HG03064 (cell line): ENCODE measurements at regions not wholly inside any gene's neighbourhood (a gene's known extent, or its start where the extent isn't known, plus 50 kb on each side); places are given as distances from the start of the nearest gene placed in this dataset.

Experiments
- ATAC-seq: cut with Tn5 transposase; IDR thresholded peaks from one replicate; pipeline ENCODE4 v1.9.1; 2021; ENCODE audit warnings: low read depth; ENCODE audit not compliant: unreplicated experiment

DNA sequence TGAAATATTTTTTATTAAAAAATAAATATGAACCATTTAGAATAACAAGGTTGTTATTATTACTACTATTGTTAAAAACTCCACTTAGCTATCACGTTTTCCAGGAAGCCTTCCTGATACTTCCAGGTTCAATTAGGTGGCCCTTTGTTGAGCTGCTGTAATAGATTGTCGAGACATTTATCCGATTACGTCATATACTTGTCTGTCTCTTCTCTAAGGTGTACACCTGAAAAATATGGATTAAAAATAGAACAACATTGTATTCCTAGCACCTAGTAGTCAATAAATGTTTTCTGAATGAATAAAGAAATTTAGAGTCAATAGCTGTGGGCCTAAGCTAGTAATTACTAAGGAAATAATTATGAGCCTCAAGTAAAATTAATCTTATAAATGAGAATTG is 359.6 kb downstream of the RNF144B start:
- no peak for ATAC-seq

DNA sequence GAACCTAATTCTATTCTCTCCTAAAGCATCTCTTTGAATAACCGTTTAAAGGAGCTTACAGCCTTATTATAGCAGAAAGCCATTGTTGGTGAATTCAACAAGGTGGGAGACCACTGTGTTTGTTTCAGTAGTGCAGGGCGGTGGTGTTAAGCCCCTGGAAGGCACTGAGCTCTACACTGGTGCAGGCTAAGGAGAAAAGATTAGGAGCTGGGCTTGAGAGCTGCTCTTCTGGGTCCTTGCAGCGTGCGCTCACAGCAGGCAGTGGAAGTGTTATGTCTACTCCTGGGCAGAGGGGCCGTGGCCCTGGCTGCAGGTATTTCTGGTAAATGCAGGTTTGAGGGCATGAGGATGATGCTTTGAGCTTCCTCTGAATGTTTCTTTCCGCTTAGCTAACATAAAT is 361.2 kb downstream of the RNF144B start:
- ATAC-seq, result no peak

DNA sequence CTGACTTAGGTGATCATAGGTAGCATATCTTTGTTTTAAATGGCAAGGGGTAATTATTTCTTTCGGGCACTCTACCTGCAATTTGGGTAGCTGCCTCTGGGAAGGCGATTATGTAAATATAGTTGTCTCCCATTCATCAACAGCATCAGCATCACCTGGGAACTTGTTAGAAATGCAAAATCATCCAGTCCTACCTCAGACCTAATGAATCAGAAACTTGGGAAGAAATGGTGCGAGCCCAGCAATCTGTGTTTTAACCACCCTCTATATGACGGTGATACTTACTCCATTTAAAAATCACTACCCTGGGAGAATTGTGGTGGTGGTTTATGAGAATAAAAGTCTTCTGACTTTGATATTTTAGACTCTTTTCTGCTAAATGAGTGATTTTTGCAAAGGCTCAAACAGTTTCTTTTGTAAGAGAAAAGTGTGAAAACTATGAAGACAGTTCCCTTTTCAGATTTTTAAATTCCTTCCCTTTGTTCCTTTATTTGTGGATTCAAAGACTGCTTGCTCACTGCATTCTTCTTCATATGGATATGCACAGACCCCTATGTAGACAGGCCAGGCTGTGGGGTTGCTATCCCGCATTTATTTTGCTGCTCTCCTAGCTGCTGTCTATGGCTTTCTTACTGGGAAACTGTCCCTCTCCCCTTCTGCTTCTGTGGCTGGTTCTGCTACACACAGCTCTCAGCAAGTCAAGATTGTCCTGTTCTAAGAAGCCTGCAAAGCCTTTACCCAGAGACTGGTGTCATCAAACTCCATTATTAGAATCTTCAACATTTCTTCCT is 365.3 kb downstream of the RNF144B start:
- no peak for ATAC-seq

DNA sequence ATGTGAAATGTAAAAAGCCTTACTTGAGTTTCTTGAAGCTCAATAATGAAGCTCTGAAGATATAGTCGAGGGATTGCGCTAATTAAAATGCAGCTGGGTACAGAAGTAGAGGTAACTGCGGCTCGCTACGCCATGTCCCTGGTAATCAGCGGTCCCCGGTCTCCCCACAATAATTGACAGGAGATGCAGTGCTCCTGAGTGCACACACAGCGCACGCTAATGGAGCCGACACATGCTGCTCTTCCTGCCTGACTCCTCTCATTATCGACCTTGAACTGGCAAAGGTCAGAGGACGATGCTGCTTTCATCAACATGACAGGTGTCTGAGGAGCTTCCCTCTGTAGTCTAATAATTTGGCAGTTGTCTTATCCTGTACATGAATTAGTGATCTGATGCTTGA is 365.9 kb downstream of the RNF144B start:
- no peak for ATAC-seq

DNA sequence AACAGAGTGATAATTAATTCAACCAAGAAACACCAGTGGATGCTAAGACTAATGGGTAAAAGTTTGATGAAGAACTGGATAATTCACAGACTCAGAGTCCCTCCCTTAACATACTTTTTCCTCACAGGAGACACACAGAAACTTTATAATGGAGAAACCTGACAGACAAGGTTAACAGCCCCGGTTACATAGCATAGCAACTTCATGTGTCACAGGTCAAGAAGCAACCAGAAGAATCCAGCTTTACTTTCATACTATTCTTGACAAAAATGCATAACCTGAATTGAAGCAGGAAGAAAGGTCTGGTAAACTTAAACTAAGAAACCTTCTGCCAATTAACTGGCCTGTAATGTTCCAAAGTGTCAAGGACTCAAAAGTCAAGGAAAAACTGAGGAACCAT is 375.9 kb downstream of the RNF144B start:
- ATAC-seq, result no peak

DNA sequence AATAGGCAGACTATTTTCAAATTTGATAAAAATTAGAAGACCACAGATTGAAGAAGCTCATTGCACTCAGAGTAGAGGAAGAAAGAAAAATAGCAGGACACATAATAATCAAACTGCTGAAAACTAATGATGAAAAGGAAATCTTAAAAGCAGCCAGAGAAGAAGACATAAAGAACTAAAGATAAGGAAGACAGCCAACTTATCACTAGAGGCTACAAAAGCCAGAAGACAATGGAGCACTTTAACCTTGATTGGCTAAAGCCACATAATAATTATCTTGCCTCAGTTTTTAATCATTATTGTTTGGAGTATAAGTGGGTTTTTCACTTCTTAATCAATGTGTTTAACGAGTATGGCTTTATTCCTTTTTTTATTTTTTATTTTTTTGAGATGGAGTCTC is 397.6 kb downstream of the RNF144B start:
- no peak for ATAC-seq

DNA sequence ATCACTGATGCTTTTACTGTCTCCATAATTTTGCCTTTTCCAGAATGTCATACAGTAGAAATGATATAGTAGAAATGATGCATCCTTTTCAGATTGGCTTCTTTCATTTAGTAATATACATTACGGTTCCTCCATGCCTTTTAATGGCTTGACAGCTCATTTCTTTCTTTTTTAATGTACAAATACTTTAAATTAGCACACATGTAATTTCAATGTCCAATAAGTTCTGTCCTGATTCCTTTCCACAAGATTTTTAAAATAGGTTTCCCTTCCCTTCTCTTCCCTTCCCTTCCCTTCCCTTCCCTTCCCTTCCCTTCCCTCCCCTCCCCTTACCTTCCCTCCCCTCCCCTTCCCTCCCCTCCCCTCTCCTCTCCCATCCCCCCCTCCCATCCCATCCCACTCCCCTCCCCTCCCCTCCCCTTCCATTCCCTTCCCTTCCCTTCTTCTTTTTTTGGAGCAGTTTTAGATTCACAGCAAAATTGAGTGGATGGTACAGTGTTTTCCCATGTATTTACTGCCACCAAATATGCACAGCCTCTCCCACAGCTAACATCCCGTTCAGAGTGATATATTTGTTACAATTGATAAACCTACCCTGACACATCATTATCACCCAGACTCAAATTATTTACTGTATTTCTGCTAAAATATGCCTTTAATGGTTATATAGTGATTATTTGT is 398.8 kb downstream of the RNF144B start:
- ATAC-seq, result no peak

DNA sequence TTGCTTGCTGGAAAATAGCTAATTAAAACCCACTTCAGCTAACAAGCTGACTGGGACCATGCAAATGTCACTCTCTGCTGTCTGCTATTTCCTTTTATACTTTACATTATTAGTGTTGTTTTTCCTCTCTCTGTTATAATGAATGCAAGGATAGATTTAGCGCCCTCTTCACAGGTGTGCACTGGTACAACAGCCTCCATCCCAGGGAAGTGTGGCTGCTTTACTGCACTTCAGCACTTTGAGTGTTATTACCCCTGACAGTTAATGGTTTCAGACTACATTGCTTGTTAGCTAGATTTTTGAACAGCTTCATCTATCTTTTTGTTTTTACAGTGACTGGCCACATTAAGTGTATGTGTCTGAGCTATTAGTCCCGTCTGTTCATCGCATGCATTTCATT is 405.7 kb downstream of the RNF144B start:
- no peak for ATAC-seq

DNA sequence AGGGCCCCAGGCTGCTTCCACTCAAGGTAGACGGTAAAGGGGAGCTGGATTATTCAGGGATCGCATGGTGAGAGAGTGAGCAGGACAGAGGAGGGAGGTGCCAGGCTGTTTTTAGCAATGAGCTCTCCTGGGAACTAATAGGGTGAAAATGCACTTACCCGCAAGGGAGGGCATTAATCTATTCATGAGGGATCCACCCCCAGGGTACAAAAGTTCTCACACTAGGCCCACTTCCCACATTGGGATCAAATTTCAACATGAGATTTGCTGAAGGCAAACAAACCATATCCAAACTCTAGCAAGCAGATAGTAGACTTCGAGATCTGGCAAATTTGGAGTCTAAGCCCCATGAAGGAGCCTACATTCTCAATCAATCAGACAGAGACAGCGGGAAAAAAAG is 408.6 kb downstream of the RNF144B start:
- ATAC-seq, result no peak

DNA sequence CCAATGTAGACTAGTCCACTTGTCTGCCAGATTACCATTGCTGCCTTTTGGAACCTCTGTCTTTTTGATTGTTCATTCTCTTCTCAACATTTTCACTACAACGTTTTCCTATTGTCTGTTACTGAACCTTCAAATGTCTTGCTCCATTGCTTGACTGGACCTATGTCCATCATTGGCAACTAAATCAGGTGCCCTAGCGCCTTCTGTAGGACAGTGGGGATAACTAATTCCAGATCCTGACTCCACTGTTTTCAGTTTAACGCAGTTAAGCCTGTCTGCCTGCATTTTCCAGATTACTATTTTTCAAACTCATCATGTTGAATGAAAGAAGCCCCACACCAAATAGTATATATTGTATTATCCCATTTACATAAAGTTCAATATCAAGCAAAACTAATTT is 433.6 kb downstream of the RNF144B start:
- ATAC-seq, result no peak

DNA sequence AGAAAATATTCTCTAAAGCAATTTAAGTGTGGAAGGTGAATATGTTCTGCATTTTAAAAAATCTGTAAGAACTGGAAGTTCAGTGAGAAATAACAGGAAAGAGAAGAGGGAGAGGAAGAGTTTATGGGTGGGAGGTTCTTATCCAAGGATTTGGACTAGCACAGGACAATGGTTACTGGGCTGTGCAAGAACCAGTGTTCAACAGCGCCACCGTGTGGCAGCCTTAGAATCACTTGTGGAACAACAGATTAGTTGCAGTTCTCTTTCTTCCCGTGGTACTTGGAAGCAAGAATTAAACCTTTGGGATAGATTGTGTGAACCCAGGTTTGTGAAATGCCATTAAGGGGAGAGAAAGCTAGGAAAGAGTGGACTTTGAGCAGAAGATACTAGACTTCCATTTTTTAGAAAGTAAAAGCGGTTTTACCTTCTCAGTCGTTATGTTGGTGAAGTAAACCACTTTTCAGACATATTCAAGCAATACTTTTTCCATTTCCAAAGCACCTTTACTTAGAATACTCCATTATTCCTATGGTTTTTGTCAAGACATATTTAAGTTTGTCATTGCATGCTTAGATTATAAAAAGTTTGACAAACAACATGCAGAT is 436.7 kb downstream of the RNF144B start:
- no peak for ATAC-seq

DNA sequence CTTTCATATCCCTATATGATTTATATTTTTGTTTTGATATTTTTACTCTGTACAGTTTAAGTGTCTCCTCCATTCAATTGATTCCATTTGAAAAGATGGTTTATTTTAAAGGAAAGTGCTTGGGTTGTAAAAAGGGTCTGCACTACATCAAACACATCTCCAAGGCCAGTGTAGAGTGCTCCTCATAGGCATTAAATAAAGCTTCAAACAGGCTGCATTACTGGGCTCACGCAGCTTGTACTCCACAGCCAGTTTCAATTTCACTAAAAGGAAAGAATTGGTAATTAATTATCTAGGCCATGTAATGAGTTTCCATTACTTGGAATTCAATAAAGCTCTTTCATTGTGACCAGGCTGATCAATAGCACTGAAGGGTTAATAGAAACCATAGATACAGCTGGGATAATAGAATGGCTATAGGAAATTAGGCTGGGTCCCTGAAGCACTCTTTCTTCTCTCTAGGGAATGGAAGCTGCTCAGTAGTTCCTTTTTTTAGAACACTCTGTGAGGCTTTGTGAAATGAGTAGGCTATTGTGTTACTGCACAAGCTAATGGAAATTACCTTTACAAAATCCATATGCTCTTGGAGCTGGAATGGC is 442.2 kb downstream of the RNF144B start:
- no peak for ATAC-seq

DNA sequence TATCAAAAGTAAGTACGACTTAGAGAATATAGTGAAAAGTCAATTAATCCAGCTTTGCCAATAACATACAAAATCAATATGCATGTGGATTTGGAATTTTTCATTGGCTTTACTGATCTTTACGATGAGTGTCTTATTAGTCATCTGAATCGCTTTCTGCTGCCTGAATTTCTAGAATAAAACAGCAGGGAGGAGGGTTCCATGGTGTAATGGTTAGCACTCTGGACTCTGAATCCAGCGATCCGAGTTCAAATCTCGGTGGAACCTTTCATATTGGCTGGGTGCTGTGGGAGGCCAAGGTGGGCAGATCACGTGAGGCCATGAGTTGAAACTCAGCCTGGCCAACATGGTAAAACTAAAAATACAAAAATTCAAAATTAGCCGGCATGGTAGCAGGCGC is 448.8 kb downstream of the RNF144B start:
- ATAC-seq, result no peak

DNA sequence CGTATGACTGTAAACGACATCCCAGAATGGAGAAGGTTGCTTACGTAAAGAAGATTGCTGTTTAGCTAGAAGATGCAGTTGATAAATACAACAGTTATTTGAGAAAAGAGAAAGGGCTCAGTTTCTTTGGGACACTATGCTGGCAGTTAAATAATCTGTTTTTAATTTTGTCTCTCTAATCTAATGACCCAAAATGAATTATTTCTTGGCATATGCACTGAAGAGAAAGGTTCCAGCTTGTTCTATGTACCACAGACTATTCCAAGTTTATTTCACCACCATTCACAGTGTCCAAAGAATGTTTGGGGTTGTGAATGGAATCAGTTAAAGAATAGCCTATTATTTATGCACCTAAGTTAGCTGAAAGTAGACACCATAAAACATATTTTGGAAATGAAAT is 449.9 kb downstream of the RNF144B start:
- no peak for ATAC-seq

DNA sequence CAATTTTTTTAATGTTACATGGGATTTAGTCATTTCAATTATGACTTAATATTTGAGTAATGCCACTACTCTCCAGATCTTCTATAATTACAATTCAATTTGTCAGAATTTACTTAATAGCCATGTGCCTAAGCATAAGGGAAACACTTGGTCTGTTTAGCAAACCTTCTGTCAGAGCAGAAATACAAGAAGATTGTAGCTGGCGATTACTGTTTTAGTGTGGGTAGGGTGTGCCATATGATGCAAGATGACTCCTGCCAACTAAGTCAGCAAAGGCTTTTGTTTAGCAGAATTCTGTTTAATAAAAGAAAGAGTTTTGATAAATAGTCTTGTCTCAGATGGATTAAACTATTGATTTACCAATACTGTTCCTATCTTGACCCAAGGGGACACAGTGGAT is 455.4 kb downstream of the RNF144B start:
- no peak for ATAC-seq

DNA sequence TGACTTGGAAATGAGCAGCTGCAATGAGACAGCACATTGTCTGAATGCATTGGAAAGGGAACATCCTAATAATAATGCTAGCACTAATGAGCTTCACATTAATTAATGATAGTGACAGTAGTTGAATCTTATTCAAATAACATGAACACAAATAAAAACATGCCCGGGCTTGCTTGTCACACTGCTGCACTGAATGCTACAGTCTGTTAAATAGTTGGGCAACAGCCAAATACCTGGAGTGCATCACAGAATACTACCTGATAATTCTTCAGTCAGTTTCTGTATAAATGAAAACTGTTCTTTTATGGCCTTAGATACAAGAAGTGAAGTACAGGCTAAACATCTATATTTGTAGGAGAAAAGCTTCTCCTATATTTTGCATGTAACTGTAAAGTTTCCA is 458.7 kb downstream of the RNF144B start:
- ATAC-seq, result no peak

DNA sequence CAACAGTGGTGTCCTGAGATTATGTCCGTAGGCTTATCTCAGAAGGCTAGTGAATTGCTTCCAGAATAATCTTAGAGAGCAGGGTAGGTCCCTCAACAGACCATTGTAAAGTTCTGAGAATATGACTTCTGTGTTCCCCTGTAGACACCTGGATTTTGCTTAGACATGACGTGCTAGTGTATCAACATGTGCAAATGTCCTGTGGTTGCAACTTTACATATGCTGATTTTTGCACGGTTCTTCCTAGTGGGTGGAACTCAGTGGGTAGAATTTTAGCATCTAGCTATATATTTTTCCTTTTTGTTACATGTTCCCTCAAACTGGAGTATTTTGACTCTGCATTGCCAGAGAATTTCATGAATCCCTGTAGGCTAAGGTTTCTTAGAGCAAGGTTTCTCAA is 459.2 kb downstream of the RNF144B start:
- no peak for ATAC-seq

DNA sequence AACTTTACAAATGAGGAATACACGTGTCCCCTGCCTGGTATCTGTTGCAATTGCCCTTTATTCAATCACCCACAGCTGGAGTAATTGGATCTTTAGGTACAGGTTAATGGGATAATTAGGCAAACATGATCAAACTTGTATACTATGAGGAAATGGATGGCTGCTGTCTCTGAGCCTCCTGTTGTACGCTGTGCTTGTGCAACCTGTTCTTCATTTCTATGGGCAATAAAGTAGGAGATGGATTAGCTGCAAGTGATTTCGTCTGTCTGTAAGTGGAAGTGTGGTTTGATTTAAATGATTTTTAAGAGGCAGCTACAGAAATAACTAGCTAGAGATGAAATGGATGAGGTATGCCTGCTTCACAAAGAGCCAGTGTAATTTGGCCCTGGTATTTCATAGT is 474.1 kb downstream of the RNF144B start:
- ATAC-seq, result no peak

DNA sequence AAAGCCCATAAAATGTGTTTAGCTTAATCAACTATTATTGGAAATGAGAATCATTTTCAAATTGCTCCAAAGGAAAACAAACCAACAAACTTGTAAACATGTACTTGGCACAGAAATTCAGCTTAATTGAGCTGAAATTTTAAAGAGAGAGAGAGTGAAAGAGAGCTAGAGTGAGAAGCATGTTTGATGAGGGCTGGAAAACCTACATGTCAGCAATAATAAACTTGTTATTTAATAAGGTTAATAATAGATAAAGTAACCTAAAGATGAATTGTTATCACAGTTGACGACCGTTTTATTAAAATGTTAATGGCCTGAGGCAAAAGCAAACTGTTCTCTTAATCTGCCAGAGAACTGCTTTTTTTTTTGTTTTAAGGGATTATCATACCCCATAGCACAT is 496.1 kb downstream of the RNF144B start:
- ATAC-seq, result no peak

DNA sequence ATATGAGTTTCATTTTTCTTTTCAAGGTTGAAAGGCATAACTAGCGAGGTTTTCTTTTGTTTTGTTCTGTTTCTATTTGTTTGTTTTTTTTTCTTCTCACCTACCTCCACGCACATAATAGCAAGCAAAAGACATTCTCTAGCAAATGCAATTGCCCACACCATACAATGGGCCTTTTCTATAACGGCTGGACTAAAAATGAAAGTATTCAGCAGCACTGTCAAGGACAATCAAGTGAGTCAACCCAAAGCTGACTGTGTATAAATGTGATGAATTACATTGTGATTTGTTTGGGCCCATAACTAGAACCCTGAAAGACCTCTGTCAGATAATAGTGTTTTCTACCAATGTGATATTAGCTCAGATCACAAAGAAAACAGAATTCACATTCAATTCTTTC is 496.7 kb downstream of the RNF144B start:
- ATAC-seq, result no peak

DNA sequence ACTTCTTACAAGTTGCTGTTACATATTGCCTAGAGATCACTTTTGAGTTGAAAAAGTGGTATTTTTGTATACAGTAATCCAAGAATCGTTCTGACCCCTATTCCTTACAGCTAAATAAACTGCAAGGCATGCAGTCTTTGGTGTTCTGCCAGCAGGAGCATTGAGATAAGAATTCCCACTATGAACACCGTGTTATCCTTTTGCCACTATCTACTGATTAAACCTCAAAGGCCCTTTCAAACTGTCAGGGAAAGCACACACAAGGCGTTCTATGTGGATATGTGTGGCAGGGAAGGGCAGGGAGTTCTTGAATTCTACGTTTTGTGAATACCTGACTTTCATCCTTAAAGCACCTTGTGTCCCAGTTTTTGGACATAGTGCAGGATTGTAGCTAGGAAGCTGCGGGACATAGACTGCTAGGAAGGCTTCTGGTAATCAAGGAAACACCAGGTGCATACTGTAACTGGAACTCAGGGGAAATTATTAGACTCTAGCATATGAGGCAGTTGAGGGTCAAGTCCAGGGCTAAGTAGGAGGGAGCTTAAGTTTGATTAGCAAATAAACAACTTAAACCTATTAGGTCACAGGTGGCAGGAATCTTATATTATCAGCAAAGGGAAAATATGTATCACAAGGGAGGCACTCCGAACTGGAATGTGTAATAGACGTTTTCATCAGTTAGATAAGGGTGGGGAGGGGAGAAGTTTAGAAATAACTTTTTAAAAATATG is 506.6 kb downstream of the RNF144B start:
- ATAC-seq, result no peak
